DMS79 (cell line): ENCODE measurements at regions not wholly inside any gene's neighbourhood (a gene's known extent, or its start where the extent isn't known, plus 50 kb on each side); places are given as distances from the start of the nearest gene placed in this dataset.
"Not testable (repeated sequence)": the region's sequence is repeated elsewhere in the genome, so short reads cannot be mapped to it uniquely, and the experiment has no call there.

Experiments used
- DNase-seq: peaks from one replicate; lab custom pipeline; 2025; lab: John Stamatoyannopoulos, UW

- not testable (repeated sequence) for DNase-seq
Measured at GRCh38 chr12:8282181-8282580, 54.8 kb upstream of the FAM90A1 start.

- DNase-seq = peak; percentile 4
Measured at GRCh38 chr12:8285681-8286080, 58.3 kb upstream of the FAM90A1 start.

DNA sequence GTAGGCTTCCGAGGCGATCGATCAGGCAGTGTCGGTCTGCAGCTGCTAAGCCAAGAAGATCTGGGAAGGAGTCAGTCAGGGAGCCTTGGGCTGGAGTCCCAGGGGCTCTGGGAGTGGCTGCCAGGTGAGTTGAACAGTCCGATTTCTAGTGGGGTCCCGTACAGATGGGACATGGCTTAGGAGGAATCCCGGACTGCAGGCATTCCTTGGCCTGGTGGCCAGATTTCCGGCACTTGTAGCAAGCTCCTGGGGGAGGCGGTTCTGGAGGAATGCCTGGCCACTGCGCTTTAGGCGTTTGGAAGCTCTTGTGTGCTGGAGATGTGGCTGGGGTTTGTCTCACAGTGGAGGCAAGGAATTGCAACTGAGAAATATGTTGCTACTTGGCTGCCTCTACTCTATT lies 64.3 kb upstream of the FAM90A1 start:
- not testable (repeated sequence) for DNase-seq

DNA sequence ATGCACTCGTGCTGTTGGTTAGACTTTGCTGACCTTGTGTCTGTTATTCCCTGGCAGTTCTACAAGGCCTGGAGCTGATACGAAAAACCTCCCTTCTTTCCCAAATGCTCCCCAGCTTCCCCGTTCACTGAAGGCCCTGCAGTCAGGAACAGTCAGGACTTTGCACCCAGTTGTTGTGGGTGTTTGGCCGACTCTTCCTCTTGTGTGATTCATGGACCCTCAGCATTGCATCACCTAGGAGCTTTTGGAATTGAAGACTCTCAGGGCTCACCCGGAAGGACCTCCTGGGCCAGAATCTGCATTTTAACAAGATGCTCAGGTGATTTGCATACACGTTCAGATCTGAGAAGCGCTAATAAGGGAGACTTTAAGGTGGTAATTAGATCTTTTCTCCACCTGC lies 67.2 kb upstream of the FAM90A1 start:
- not testable (repeated sequence) for DNase-seq

- DNase-seq = not testable (repeated sequence)
Measured at GRCh38 chr12:8308611-8309010, 81.2 kb upstream of the FAM90A1 start.

GRCh38 chr12:8315997-8316396 lies 88.6 kb upstream of the FAM90A1 start:
- not testable (repeated sequence) for DNase-seq

- DNase-seq = not testable (repeated sequence)
Measured at GRCh38 chr12:8317675-8318074, 90.3 kb upstream of the FAM90A1 start.

DNA sequence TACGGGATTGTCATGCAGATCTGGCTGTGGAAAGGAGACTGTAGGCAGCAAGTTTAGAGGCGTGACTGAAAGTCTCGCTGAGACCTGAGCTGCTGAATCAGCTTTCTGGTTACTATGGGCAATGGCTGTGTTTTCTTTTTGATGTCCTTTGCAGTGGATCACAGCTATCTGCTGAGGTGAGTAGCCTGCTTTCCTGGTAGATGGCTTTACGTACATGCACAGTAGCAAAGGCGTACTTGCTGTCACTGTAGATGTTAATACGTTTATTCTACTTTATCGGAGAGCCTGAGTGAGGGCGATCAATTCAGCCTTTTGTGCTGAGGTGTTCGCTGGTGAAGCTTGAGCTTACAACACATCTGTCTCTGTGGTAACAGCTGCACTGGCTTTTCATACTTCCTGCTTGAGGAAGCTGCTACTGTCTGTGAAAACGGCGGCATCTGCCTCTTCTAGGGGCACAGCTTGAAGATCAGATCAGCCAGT lies 92.9 kb upstream of the FAM90A1 start:
- not testable (repeated sequence) for DNase-seq

- DNase-seq = not testable (repeated sequence)
Measured at GRCh38 chr12:8320791-8321370, 93.5 kb upstream of the FAM90A1 start.

DNA sequence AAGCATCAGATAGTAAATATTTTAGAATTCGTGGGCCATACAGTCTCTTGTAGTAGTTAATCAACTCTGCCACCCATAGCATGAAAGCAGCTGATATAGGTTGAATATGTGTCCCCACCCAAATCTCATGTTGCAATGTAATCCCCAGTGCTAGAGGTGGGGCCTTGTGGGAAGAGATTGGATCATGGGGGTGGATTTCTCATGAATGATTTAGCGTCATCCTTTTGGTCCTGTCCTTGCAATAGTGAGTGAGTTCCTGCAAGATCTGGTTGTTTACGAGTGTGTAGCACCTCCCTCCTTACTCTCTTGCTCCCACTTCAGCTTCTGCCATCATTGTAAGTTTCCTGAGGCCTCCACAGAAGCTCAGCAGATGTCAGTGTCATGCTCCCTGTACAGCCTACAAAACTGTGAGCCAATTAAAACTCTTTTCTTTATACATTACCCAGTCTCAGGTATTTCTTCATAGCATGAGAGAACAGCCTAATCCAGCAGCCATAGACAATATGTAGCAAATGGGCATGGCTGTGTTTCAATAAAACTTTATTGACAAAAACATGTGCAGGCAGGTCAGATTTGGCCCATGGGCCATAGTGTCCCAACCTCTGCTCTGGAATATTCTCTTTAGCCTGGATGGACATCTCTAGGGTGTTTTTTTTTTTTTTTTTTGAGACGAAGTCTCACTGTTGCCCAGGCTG lies 97.9 kb upstream of the FAM90A1 start:
- DNase-seq = not testable (repeated sequence)

DNA sequence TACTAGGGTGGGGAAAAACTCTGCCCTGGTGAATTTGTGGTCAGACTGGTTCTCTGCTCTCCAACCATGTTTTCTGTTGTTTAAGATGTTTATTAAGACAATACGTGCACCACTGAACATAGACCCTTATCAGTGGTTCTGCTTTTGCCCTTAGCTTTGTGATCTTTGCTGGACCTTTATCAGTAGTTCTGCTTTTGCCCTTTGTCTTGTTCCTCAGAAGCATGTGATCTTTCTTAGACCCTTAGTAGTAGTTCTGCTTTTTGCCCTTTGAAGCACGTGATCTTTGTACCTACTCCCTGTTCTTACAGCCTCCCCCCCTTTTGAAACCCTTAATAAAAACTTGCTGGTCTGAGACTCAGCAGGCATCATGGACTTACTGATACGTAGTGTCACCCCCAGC lies 101.4 kb upstream of the FAM90A1 start:
- DNase-seq = not testable (repeated sequence)

DNA sequence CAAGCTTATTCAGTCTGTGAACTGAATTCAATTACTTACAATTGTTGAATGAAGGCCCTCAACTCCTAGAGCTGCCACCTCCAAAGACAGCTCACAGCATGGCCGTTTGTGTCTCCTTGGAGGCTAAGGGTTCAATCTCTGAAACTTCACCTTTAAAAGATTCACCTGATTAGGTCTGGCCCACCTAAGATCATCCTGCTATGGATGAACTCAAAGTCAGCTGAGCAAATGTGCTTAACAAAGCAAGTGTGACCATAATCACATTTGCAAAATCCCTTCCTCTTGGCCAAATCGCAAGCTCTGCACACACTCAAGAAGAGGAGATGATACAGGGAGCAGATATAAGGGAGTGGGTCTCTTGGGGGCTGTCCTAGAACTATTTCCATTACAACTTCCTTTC lies 105.0 kb upstream of the FAM90A1 start:
- DNase-seq = not testable (repeated sequence)

GRCh38 chr12:8351073-8351472 lies 104.7 kb upstream of the CLEC6A start:
- not testable (repeated sequence) for DNase-seq

DNA sequence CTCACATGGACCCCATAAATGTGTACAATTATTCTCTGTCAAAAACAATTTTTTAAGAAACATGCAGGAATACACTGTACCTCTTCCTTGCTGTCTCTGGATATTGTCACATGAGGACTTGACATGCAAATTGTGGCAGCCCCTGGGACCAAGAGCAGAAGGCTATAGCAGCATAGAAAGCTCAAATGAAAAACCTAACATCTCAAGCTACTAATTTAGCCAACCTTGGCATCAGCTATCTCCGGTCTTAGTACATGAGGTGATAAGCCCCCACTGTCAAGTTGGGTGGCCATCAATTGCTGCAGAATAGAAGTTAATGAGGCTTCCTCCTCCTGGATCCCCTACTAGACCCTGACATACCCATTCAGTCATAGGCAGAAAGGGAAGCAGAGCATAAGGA lies 101.0 kb upstream of the CLEC6A start:
- DNase-seq = not testable (repeated sequence)

DNA sequence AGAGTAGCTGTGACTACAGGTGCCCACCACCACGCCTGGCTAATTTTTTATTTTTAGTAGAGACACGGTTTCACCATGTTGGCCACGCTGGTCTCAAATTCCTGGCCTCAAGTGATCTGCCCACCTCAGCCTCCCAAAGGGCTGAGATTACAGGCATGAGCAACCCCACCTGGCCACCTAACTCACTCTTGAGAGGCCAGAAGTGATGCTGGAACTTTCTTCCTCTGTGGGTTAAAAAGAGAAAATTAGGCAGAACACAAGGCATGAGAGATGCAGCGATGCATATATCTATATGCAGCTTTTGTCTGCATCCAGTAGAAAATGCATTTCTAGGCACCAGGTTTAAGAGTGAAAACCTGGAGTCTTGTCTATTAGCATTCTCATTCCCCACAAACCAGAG lies 100.2 kb upstream of the CLEC6A start:
- DNase-seq = not testable (repeated sequence)

GRCh38 chr12:8373744-8374143 lies 82.0 kb upstream of the CLEC6A start:
- not testable (repeated sequence) for DNase-seq

- not testable (repeated sequence) for DNase-seq
Measured at GRCh38 chr12:8375122-8375521, 80.6 kb upstream of the CLEC6A start.

- DNase-seq = not testable (repeated sequence)
Measured at GRCh38 chr12:8377756-8378155, 78.0 kb upstream of the CLEC6A start.

DNA sequence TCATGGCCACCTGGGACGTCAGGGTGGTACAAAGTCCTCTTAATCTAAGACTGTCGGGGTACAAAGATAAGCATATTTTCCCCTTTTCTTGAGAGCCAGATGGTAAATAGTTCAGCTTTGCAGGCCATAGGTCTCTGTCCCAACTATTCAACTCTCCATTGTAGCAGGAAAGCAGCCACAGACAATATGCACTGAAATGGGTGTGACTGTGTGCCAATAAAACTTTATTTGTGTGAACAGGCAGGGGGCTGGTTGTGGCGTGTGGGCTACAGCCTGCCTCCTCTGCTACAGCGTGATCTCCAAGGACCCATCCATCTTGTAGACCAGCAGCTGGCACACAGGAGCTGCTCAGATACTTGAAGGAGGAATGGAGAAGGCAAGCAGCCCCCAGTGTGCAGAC lies 73.2 kb upstream of the CLEC6A start:
- DNase-seq = not testable (repeated sequence)

GRCh38 chr12:8384686-8385085 lies 71.1 kb upstream of the CLEC6A start:
- not testable (repeated sequence) for DNase-seq

GRCh38 chr12:8385431-8385830 lies 70.3 kb upstream of the CLEC6A start:
- not testable (repeated sequence) for DNase-seq

- not testable (repeated sequence) for DNase-seq
Measured at GRCh38 chr12:8386661-8387060, 69.1 kb upstream of the CLEC6A start.

GRCh38 chr12:8389296-8389695 lies 66.5 kb upstream of the CLEC6A start:
- DNase-seq = not testable (repeated sequence)
